CD4-positive, alpha-beta memory T cell (primary cell): ENCODE measurements at regions not wholly inside any gene's neighbourhood (a gene's known extent, or its start where the extent isn't known, plus 50 kb on each side); places are given as distances from the start of the nearest gene placed in this dataset.
A peak's percentile ranks its signal among the peaks of the same experiment; 100 is the strongest.

Experiments
- CTCF ChIA-PET: fragments of 350-600 bp; sonication (Branson Sonifier 250); formaldehyde crosslinking; loops from one replicate; lab custom pipeline; 2021; ENCODE audit warnings: inconsistent platforms; ENCODE audit not compliant: partially characterized antibody; lab: Charles Lee
- POLR2A ChIA-PET: fragments of 350-600 bp; sonication (Branson Sonifier 250); formaldehyde crosslinking; loops from one replicate; lab custom pipeline; 2021; ENCODE audit not compliant: partially characterized antibody; lab: Charles Lee
- DNase-seq, 5 donors: peaks; one replicate each; pipeline versions ENCODE4 v3.0.0 to v3.0.0-alpha.2; 2020 to 2022; ENCODE audit warnings: mixed read lengths in 1 of 5
- H3K27ac ChIP-seq: one replicate; pipeline ENCODE4 v1.7.0; 2013; ENCODE audit warnings: low read depth, low read length
- H3K27me3 ChIP-seq: 2 replicates; pipeline ENCODE4 v1.7.0; 2013; ENCODE audit warnings: mild to moderate bottlenecking, low read length, moderate library complexity; ENCODE audit not compliant: insufficient read depth
- H3K36me3 ChIP-seq: 2 replicates; pipeline ENCODE4 v1.7.0; 2013; ENCODE audit warnings: mild to moderate bottlenecking, low read length, moderate library complexity; ENCODE audit not compliant: insufficient read depth
- H3K4me1 ChIP-seq: 2 replicates; pipeline ENCODE4 v1.7.0; 2013; ENCODE audit warnings: mild to moderate bottlenecking, low read length, moderate library complexity; ENCODE audit not compliant: insufficient read depth
- H3K4me3 ChIP-seq, 2 donors: one replicate each; pipeline ENCODE4 v1.7.0; 2013; ENCODE audit warnings: low read length in 2 of 2, mild to moderate bottlenecking in 1 of 2
- H3K9me3 ChIP-seq, 2 donors: one replicate each; pipeline ENCODE4 v1.7.0; 2013; ENCODE audit warnings: low read length in 2 of 2, control low read depth in 1 of 2; ENCODE audit not compliant: control insufficient read depth in 1 of 2
- H3K27ac Mint-ChIP-seq, 7 donors: one replicate each; pipeline ENCODE4 v1.8.0; 2020 to 2021; ENCODE audit warnings: mixed read lengths in 7 of 7, mild to moderate bottlenecking in 6 of 7, inconsistent platforms in 3 of 7, moderate library complexity in 3 of 7
- H3K27me3 Mint-ChIP-seq, 2 donors: one replicate each; pipeline ENCODE4 v1.8.0; 2020 to 2021; ENCODE audit warnings: mixed read lengths in 2 of 2
- H3K36me3 Mint-ChIP-seq, 2 donors: one replicate each; pipeline ENCODE4 v1.8.0; 2020 to 2021; ENCODE audit warnings: mixed read lengths in 2 of 2, inconsistent platforms in 1 of 2, mild to moderate bottlenecking in 1 of 2
- H3K4me1 Mint-ChIP-seq, 4 donors: one replicate each; pipeline ENCODE4 v1.8.0; 2020 to 2021; ENCODE audit warnings: mixed read lengths in 4 of 4, mild to moderate bottlenecking in 1 of 4
- H3K4me3 Mint-ChIP-seq, 8 donors: one replicate each; pipeline ENCODE4 v1.8.0; 2020 to 2021; ENCODE audit warnings: mixed read lengths in 8 of 8, mild to moderate bottlenecking in 7 of 8, moderate library complexity in 6 of 8, inconsistent platforms in 3 of 8
- H3K9me3 Mint-ChIP-seq, 8 donors: one replicate each; pipeline ENCODE4 v1.8.0; 2020 to 2021; ENCODE audit warnings: mixed read lengths in 8 of 8, mild to moderate bottlenecking in 5 of 8, inconsistent platforms in 3 of 8, moderate library complexity in 1 of 8
- intact Hi-C: fragments of 100-400 bp; cut with micrococcal nuclease; formaldehyde crosslinking; loops from one replicate; pipeline ENCODE4 v1.15.1; 2023

DNA sequence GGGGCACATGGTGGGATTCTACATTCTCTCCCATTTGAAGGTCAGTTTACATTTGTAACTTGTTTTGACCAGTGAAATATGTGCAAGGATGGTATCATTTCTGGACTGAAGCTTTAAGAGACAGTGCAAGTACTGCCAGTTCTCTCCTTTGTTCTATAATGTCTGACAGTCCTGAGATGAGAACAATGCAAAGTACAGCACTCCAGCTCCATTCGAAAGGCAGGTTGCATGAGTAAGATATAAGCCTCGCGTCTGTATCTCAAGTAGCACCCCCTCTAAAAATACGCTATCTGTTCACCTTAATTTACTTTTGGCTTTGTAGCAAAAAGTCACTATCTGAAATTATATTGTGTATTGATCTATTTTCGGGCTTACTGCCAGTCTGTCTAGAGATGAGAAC, 1122.2 kb upstream of the TMEM132C start:
- Mint-ChIP-seq H3K36me3 (peaks cover 0 to 3% of the 10 kb centered on the region in 2 donors), H3K4me1 (peaks cover 0 to 6% (median 0%) of the 10 kb centered on the region in 4 donors), H3K4me3 (no peak overlapping the region), H3K27ac (no peak overlapping the region), H3K9me3 (peaks cover 0 to 35% (median 10%) of the 10 kb centered on the region in 8 donors), H3K27me3 (peaks cover 5 to 7% of the 10 kb centered on the region in 2 donors)
- Histone ChIP-seq H3K27me3 (no peaks in the 10 kb centered on the region), H3K36me3 (no peaks in the 10 kb centered on the region), H3K4me3 (no peak overlapping the region), H3K4me1 (no peaks in the 10 kb centered on the region), H3K27ac (no peak overlapping the region), H3K9me3 (no peaks in the 10 kb centered on the region)
- DNase-seq = no peak
- ChIA-PET CTCF (no interaction called here), POLR2A (no interaction called here)
- intact Hi-C loops = no loop called here

DNA sequence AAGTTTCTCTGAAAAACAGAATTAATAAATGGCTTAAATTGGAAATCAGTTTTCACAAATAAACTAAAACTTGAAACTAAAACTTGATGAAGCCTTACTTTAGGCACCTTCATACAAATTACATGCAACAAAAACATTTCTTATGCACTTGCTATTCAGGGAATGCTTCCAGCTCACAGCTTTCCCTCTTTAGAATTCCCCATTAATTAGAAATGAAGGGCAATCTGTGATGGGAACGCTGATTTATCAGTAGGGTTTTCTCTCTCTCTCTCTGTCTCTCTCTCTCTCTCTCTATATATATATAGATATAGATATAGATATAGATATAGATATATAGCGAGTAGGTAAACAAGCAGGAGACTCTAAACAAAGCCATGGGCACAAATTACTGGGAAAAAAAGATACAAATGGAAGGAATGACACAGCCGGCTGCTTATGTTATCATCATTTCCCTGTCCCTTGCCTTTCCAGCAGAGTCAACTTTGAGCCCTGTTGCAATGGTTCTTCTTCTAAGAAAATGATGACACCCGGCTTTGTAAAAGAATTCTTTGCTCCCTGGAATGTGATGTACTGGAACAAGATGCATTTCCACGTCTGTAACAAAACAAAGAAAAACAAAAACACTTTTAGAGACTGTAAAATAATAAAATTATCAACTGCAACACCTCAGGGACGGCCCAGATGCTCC, 1121.6 kb upstream of the TMEM132C start:
- Mint-ChIP-seq H3K4me3 (peak overlapping the region in 7 of 8 donors; percentile 78 to 86 (median 79)), H3K9me3 (peaks cover 0 to 30% (median 6%) of the 10 kb centered on the region in 8 donors), H3K4me1 (peaks cover 0 to 6% (median 0%) of the 10 kb centered on the region in 4 donors), H3K36me3 (peaks cover 0 to 3% of the 10 kb centered on the region in 2 donors), H3K27me3 (peaks cover 2 to 7% of the 10 kb centered on the region in 2 donors), H3K27ac (peak overlapping the region in 3 of 7 donors; percentile 25 to 59 (median 51))
- H3K27ac ChIP-seq = no peak overlapping the region
- H3K4me3 ChIP-seq = peak overlapping the region in 1 of 2 donors; percentile 41
- no peaks in the 10 kb centered on the region for H3K27me3 ChIP-seq
- POLR2A ChIA-PET = no interaction called here
- no peaks in the 10 kb centered on the region for H3K9me3 ChIP-seq
- no peaks in the 10 kb centered on the region for H3K36me3 ChIP-seq
- no peaks in the 10 kb centered on the region for H3K4me1 ChIP-seq
- CTCF ChIA-PET = no interaction called here
- intact Hi-C loops = no loop called here
- no peak for DNase-seq

DNA sequence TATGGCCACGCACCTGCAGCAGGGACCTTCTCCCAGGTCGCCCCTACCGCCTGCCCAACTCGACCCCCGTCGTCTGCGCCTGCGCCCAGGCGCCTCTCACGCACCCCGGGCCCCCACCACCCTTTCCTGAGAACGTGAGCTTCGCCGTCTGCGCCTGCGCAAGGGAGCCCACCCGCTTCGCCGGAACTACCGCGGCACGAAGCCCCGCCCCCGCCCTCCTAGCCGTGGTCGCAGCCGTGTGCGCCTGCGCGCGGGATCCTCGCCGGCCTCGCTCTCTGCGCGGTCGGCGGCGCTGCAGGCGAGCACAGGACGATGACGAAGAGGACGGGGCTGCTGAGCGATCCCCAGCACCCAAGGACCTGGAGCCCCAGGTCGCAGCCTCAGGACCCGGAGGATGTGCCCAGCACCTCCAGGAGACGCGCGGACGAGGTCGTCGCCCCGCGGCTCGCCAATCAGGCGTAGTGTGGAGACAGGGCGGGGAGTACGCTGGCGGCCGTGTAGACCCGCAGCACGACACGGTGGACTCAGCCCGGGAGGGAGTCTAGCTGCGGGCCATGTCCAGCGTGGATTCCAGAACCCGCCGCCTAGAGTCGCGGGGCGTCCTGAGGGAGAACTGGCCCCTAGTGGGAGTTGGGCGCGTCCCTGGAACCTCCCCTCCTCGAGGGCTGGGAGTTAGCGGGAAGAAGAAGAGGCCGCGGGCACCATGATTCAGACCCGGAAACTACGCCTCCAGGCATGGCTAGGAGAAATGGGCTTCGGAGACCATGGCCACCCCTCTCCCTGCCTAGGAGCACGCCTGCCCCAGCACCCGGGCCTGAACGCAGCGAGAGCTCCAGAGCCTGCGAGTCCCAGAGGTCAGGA, 1120.8 kb upstream of the TMEM132C start:
- ChIA-PET CTCF (no interaction called here), POLR2A (no interaction called here)
- DNase-seq = peak in 4 of 5 donors; percentile 57 to 63 (median 60)
- Histone ChIP-seq H3K27me3 (no peaks in the 10 kb centered on the region), H3K27ac (no peak overlapping the region), H3K36me3 (no peaks in the 10 kb centered on the region), H3K4me1 (no peaks in the 10 kb centered on the region), H3K4me3 (peak overlapping the region; percentile 11 to 41), H3K9me3 (no peaks in the 10 kb centered on the region)
- peaks cover 5 to 9% of the 10 kb centered on the region in 2 donors for H3K27me3 Mint-ChIP-seq
- peak overlapping the region in 3 of 7 donors; percentile 51 to 59 (median 57) for H3K27ac Mint-ChIP-seq
- intact Hi-C loops = loop anchor here (1.0 kb wide), 1 partner anchor 20 kb away; no protein-coding TSS in a partner anchor
- H3K4me3 Mint-ChIP-seq = peak overlapping the region in 7 of 8 donors; percentile 78 to 86 (median 79)
- H3K36me3 Mint-ChIP-seq = peaks cover 0 to 3% of the 10 kb centered on the region in 2 donors
- H3K9me3 Mint-ChIP-seq = peaks cover 0 to 25% (median 5%) of the 10 kb centered on the region in 8 donors
- peaks cover 0 to 6% (median 0%) of the 10 kb centered on the region in 4 donors for H3K4me1 Mint-ChIP-seq

GRCh38 chr12:127146991-127147718, 1119.8 kb upstream of the TMEM132C start:
- H3K27ac Mint-ChIP-seq = peak overlapping the region in 1 of 7 donors; percentile 30
- no peaks in the 10 kb centered on the region for H3K9me3 ChIP-seq
- POLR2A ChIA-PET = no interaction called here
- intact Hi-C loops = loop anchor here (1.0 kb wide), 1 partner anchor 19 kb away; no protein-coding TSS in a partner anchor
- H3K4me3 Mint-ChIP-seq = peak overlapping the region in 1 of 8 donors; percentile 31
- H3K9me3 Mint-ChIP-seq = peaks cover 0 to 16% (median 3%) of the 10 kb centered on the region in 8 donors
- no peaks in the 10 kb centered on the region for H3K27me3 ChIP-seq
- no peaks in the 10 kb centered on the region for H3K36me3 Mint-ChIP-seq
- peaks cover 0 to 6% (median 0%) of the 10 kb centered on the region in 4 donors for H3K4me1 Mint-ChIP-seq
- H3K27me3 Mint-ChIP-seq = peaks cover 5 to 9% of the 10 kb centered on the region in 2 donors
- CTCF ChIA-PET = no interaction called here
- H3K36me3 ChIP-seq = no peaks in the 10 kb centered on the region
- H3K4me3 ChIP-seq = no peak overlapping the region
- H3K4me1 ChIP-seq = no peaks in the 10 kb centered on the region
- DNase-seq = no peak
- H3K27ac ChIP-seq = no peak overlapping the region

- no peaks in the 10 kb centered on the region for H3K27me3 ChIP-seq
- Mint-ChIP-seq H3K36me3 (no peaks in the 10 kb centered on the region), H3K27ac (peak overlapping the region in 1 of 7 donors; percentile 30), H3K4me3 (no peak overlapping the region), H3K9me3 (peaks cover 0 to 11% (median 3%) of the 10 kb centered on the region in 8 donors), H3K4me1 (peaks cover 0 to 6% (median 0%) of the 10 kb centered on the region in 4 donors), H3K27me3 (peaks cover 5 to 9% of the 10 kb centered on the region in 2 donors)
- no peaks in the 10 kb centered on the region for H3K4me1 ChIP-seq
- no peak overlapping the region for H3K27ac ChIP-seq
- DNase-seq = no peak
- intact Hi-C loops = no loop called here
- ChIA-PET CTCF (no interaction called here), POLR2A (no interaction called here)
- H3K4me3 ChIP-seq = no peak overlapping the region
- H3K9me3 ChIP-seq = no peaks in the 10 kb centered on the region
- H3K36me3 ChIP-seq = no peaks in the 10 kb centered on the region
These were observed 1119.2 kb upstream of the TMEM132C start for GRCh38 chr12:127147724-127148123.

GRCh38 chr12:127148318-127148717, 1118.7 kb upstream of the TMEM132C start:
- POLR2A ChIA-PET = no interaction called here
- Histone ChIP-seq H3K36me3 (no peaks in the 10 kb centered on the region), H3K4me3 (no peak overlapping the region), H3K27me3 (no peaks in the 10 kb centered on the region), H3K4me1 (no peaks in the 10 kb centered on the region), H3K9me3 (no peaks in the 10 kb centered on the region), H3K27ac (no peak overlapping the region)
- H3K4me1 Mint-ChIP-seq = peaks cover 0 to 6% (median 0%) of the 10 kb centered on the region in 4 donors
- peaks cover 5 to 9% of the 10 kb centered on the region in 2 donors for H3K27me3 Mint-ChIP-seq
- CTCF ChIA-PET = no interaction called here
- intact Hi-C loops = no loop called here
- H3K36me3 Mint-ChIP-seq = no peaks in the 10 kb centered on the region
- no peak overlapping the region for H3K4me3 Mint-ChIP-seq
- no peak overlapping the region for H3K27ac Mint-ChIP-seq
- no peak for DNase-seq
- peaks cover 0 to 10% (median 3%) of the 10 kb centered on the region in 8 donors for H3K9me3 Mint-ChIP-seq
